ENCODE measurements at regions not wholly inside any gene's neighbourhood (a gene's known extent, or its start where the extent isn't known, plus 50 kb on each side); places are given as distances from the start of the nearest gene placed in this dataset.

- TF ChIP-seq ZFX (CRISPR knock-in tag; IDR thresholded peaks at IDR 0.05; ENCODE audit: low read depth) (no peak), HES4 (CRISPR knock-in tag; IDR thresholded peaks at IDR 0.05; ENCODE audit: borderline replicate concordance) (no peak), GABPA (IDR thresholded peaks at IDR 0.05; ENCODE audit: low read depth, low read length) (no peak), GABPA (CRISPR knock-in tag; IDR thresholded peaks at IDR 0.05; ENCODE audit: low read depth) (no peak)
Observed at GRCh38 chr16:52117171-52117570, 429.8 kb downstream of the TOX3 start (continued).

GRCh38 chr16:52114379-52114778, 432.6 kb downstream of the TOX3 start:
- TF ChIP-seq BATF2 (CRISPR knock-in tag; IDR thresholded peaks at IDR 0.05) (no peak), CHD2 (IDR thresholded peaks at IDR 0.05; ENCODE audit: low read depth, low read length) (no peak), STAG1 (CRISPR knock-in tag; IDR thresholded peaks at IDR 0.05) (no peak), HIVEP1 (CRISPR knock-in tag; IDR thresholded peaks at IDR 0.05) (no peak), HNRNPUL1 (IDR thresholded peaks at IDR 0.05; ENCODE audit: low read depth, low read length) (no peak), YEATS2 (CRISPR knock-in tag; IDR thresholded peaks at IDR 0.05; ENCODE audit: borderline replicate concordance) (no peak), EZH2 (conservative IDR thresholded peaks at IDR 0.05; ENCODE audit: low read depth, low read length) (no peak), IRF9 (CRISPR knock-in tag; IDR thresholded peaks at IDR 0.05; ENCODE audit: borderline replicate concordance) (no peak), ZNF615 (CRISPR knock-in tag; IDR thresholded peaks at IDR 0.05; ENCODE audit: borderline replicate concordance) (no peak), HOXD1 (CRISPR knock-in tag; IDR thresholded peaks at IDR 0.05) (no peak), MTA1 (CRISPR knock-in tag; IDR thresholded peaks at IDR 0.05; ENCODE audit: borderline replicate concordance) (no peak), ZBTB4 (CRISPR knock-in tag; IDR thresholded peaks at IDR 0.05; ENCODE audit: borderline replicate concordance) (no peak), ZNF263 (CRISPR knock-in tag; IDR thresholded peaks at IDR 0.05) (no peak)
- no TSS peak for BruUV-seq (replicated peaks)
- Histone ChIP-seq H3K9me3 (ENCODE audit: low read length) (peaks cover 11% of the 10 kb centered on the region), H3K27me3 (ENCODE audit: control insufficient read depth in 1 of 2, insufficient read depth in 2 of 2, low read length in 2 of 2) (no peaks in the 10 kb centered on the region), H3K4me3 (replicated peaks in 1 of 3; ENCODE audit: insufficient read depth in 1 of 3, low read depth in 2 of 3, low read length in 3 of 3) (no peak overlapping the region), H3K27ac (ENCODE audit: extremely low read length, insufficient read depth, low read length) (no peak overlapping the region), H3K4me1 (ENCODE audit: insufficient read depth, low read length) (no peaks in the 10 kb centered on the region), H3K36me3 (replicated peaks in 1 of 2; ENCODE audit: control insufficient read depth in 1 of 2, insufficient read depth in 2 of 2, low read length in 2 of 2) (no peaks in the 10 kb centered on the region), H3K9ac (ENCODE audit: insufficient read depth, low read depth, low read length) (no peak overlapping the region), H3K4me2 (ENCODE audit: low read depth, low read length) (no peak overlapping the region), H2AFZ (ENCODE audit: low read length) (no peak overlapping the region), H4K20me1 (ENCODE audit: insufficient read depth, low read length) (no peaks in the 10 kb centered on the region), H3K79me2 (ENCODE audit: insufficient read depth, low read length) (no peaks in the 10 kb centered on the region)
- FAIRE-seq (no peak), DNase-seq (ENCODE audit: low spot score) (no peak), ATAC-seq (no peak)
- POLR2A ChIA-PET, result no interaction called here
- intact Hi-C loops (cut with micrococcal nuclease; ENCODE audit: unreplicated experiment) (no loop called here), in situ Hi-C loops (cut with HindIII; ENCODE audit: extremely low pct_ligation_motif_present, low pct_unique_long_range_greater_than_20kb) (no loop called here)
- CTCF ChIA-PET (ENCODE audit: low intra/inter-chr PET ratio, low total read pairs), result no interaction called here
- WGBS (ENCODE audit: low lambda C conversion rate), result 41% methylated on average over 4 of the region's 4 CpGs
